Coronary artery (tissue), 2 donors: ENCODE measurements at regions not wholly inside any gene's neighbourhood (a gene's known extent, or its start where the extent isn't known, plus 50 kb on each side); places are given as distances from the start of the nearest gene placed in this dataset.

ENCODE experiments used
- DNase-seq: peaks from one replicate; pipeline ENCODE4 v3.0.0-alpha.2; 2017; ENCODE audit warnings: low spot score
- H3K27ac ChIP-seq, 2 donors: fragments of 200-600 bp; sonication (generic); one replicate each; pipeline ENCODE4 v1.5.1; 2016 to 2019
- H3K4me3 ChIP-seq: fragments of 200-600 bp; sonication (generic); 2 replicates; pipeline ENCODE4 v1.5.1; 2016; ENCODE audit warnings: mild to moderate bottlenecking, moderate library complexity
- TF ChIP-seq, protein P1 (sequence below): fragments of 200-600 bp; sonication (generic); IDR thresholded peaks from one replicate; pipeline ENCODE4 v1.5.1; 2019; ENCODE audit warnings: antibody characterized with exemption

DNA sequence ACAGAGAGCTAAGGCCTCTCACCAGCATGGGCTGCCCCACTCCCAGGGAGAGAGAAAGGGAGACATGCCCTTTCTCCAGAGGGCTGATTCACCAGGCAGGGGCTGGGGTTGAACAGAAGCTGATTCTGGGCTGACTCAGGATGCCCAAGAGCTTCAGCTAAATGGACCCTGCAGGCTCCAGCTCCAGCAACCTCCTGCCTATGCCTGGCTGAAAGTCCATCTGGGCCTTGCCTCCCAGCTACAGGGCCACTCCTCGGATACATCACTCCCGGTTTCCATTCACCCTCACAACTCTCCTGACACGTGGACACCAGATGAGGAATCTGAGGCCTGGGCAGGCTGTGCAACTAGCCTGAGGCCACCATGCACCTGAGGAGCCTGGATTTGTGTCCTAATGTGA lies 215.5 kb downstream of the BUD13 start:
- DNase-seq = no peak
- TF ChIP-seq, protein P1, sequence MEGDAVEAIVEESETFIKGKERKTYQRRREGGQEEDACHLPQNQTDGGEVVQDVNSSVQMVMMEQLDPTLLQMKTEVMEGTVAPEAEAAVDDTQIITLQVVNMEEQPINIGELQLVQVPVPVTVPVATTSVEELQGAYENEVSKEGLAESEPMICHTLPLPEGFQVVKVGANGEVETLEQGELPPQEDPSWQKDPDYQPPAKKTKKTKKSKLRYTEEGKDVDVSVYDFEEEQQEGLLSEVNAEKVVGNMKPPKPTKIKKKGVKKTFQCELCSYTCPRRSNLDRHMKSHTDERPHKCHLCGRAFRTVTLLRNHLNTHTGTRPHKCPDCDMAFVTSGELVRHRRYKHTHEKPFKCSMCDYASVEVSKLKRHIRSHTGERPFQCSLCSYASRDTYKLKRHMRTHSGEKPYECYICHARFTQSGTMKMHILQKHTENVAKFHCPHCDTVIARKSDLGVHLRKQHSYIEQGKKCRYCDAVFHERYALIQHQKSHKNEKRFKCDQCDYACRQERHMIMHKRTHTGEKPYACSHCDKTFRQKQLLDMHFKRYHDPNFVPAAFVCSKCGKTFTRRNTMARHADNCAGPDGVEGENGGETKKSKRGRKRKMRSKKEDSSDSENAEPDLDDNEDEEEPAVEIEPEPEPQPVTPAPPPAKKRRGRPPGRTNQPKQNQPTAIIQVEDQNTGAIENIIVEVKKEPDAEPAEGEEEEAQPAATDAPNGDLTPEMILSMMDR = no peak
- H3K27ac ChIP-seq = no peak overlapping the region
- no peak overlapping the region for H3K4me3 ChIP-seq

DNA sequence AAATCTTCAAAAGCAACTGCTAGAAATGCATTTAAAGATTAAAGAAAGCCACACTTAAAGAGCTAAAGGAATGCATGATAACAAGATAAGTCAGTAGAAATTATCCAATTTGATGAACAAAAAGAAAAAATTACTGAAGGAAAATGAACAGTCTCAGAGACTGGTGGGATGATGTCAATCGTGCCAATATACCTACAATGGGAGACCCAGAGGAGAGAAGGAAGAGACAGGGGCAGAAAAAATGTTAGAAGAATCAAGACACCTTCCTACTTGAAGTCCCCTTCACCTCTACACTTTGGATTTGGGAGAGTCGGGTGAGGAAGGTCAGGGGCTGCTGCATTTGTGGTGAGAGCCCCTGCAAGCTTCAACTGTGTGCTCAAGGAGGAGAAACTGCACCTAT lies 216.3 kb downstream of the BUD13 start:
- DNase-seq = no peak
- Histone ChIP-seq H3K4me3 (no peak overlapping the region), H3K27ac (no peak overlapping the region)
- TF ChIP-seq, protein P1 = no peak

DNA sequence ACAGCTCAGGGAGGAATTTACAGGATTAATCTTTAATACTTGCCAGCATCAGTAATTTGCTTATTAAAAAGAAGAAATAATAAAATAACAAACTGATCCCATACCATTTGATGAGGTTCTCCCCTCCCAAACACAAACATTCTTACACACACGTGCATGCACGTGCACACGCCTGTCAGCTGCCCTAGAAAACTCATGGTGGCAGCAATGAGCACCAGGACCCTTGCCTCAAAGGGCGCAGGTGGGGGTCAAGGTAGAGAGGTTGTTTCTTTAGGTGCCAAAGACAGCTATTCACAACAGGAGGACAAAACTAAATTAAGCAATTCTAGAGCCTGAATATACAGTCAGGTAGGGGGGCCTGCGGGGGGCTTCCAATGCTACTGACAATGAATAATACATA lies 219.3 kb downstream of the BUD13 start:
- TF ChIP-seq, protein P1 = no peak
- no peak for DNase-seq
- Histone ChIP-seq H3K27ac (no peak overlapping the region), H3K4me3 (no peak overlapping the region)

DNA sequence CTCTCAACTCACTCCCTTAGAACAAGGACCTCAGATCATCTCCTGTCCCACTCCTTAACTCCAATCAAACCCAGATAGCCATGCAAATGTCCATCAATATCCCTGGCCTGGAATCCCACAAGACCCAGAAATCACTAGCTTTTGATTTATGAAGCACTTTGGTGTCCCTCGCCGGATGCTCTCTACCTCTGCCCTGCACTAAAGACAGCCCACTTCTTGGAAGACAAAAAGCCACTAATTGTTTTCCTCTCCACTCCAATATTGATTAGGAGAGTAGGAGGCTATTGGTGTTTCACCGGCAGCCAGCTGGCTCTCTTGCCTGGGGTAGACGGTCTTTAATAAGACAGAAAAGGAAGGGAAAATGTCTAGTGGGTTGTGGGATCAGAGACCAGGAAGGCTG lies 221.2 kb downstream of the BUD13 start:
- TF ChIP-seq, protein P1 = no peak
- no peak overlapping the region for H3K27ac ChIP-seq
- no peak for DNase-seq
- no peak overlapping the region for H3K4me3 ChIP-seq

DNA sequence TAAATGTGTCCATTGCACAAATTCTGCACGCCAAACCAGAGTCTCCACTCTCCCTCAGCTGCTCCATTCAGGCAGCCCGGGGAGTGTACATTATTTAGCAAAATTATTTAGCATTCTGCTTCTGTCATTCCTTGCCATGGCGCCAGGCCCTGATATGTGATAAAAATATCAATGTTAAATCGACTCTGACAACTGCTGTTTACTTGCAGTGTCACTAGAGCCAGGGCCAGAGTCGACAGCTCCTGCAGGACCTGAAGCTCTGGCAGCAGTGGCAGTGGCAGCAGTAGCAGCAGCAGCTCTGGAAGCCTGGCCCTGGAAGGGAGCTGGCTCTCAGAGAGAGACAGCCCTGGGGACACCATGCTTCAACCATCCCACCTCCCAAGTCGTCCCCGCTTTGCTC lies 224.5 kb downstream of the BUD13 start:
- TF ChIP-seq, protein P1 = no peak
- no peak for DNase-seq
- Histone ChIP-seq H3K4me3 (no peak overlapping the region), H3K27ac (no peak overlapping the region)

DNA sequence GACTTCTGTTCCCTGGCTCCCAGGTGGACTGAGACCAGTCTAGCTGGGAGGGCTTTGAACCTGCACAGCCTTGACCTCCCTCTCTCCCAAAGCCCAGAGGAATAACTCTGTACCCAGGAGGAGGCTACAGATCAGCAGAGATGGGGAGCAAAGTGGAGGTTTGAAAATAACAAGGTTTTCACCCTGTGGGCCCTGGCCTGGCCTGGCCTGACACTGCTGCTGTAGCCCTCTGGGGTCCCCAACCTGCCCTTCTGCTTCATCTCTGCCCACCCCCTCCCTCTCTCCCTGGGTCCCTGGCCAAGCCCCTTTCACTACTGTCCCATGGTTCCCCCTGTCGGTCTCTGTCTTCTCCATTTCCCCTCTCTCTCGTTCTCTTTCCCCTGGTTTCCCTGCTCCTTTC lies 225.2 kb downstream of the BUD13 start:
- no peak for DNase-seq
- TF ChIP-seq, protein P1 = no peak
- Histone ChIP-seq H3K27ac (no peak overlapping the region), H3K4me3 (no peak overlapping the region)

DNA sequence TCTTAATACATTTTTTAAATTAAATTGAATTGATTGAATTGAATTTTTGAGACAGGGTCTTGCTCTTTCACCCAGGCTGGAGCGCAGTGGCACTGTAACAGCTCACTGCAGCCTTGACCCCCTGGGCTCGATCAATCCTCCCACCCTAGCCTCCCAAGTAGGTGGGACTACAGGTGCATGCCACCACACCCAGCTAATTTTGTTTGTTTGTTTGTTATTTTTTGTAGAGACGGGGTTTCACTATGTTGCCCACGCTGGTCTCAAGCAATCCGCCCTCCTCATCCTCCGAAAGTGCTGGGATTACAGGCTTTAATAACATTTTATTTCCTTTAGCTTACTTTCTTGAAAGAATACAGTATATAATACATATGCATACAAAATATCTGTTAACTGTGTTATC lies 226.9 kb downstream of the BUD13 start:
- TF ChIP-seq, protein P1 = no peak
- no peak overlapping the region for H3K27ac ChIP-seq
- no peak overlapping the region for H3K4me3 ChIP-seq
- DNase-seq = peak; percentile 43
